GM18909 (cell line): ENCODE measurements at regions not wholly inside any gene's neighbourhood (a gene's known extent, or its start where the extent isn't known, plus 50 kb on each side); places are given as distances from the start of the nearest gene placed in this dataset.
"Not testable (repeated sequence)": the region's sequence is repeated elsewhere in the genome, so short reads cannot be mapped to it uniquely, and the experiment has no call there.

Source experiments
- ATAC-seq: cut with Tn5 transposase; IDR thresholded peaks from one replicate; pipeline ENCODE4 v1.9.1; 2021; ENCODE audit warnings: mild to moderate bottlenecking; ENCODE audit not compliant: unreplicated experiment, poor library complexity

DNA sequence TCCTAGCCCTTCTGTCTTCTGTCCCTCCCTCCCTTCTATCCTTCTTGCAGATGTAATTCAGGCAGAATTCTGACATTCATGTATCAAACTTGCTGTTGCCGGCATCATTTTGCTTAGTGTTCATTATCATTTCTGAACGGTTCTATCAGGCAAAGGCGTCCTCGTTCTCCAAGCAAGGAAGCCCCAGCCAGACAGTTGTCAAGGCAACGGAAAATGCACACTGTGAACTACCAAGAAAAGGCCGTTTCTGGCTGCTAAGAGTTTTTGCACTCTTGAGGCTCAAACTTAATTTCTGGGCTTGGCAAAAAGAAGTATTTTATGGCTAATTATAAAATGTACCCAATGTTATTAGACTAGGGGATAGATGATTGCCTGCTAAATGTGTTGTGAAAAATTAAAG lies 164.7 kb upstream of the KCNJ15 start:
- no peak for ATAC-seq

DNA sequence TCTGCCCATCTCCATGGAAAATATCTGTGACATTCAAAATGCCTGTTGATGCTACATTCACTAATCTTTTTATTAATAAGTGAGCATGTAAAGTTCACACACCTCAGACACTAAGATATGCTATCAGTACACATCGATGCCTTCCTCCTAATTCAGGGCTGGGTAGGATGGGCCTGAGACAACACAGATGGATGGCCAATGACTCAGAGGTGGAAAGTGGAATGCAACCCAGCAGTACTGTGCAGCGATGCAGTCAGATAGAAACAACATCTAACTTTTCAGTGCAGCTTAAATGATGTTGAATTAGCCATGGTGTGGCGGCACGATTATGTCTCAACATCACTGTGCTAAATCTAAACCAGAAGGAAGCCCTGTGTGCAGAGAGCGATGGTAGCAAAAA lies 161.6 kb upstream of the KCNJ15 start:
- ATAC-seq = no peak

DNA sequence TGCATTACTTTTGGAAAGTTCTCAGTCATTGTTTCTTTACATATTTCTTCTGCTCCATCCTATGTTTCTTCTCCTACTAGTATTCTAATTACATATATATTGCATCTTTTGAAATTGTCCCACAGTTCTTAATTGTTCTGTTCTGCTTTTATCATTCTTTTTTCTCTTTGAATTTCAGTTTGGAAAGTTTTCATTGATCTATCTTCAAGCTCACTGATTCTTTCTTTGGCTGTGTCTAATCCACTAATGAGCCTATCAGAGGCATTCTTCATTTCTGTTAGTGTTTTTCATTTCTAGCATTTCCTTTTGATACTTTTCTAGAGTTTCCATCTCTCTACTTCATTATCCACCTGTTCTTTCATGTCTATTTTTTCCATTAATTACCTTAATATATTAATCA lies 159.0 kb upstream of the KCNJ15 start:
- no peak for ATAC-seq

DNA sequence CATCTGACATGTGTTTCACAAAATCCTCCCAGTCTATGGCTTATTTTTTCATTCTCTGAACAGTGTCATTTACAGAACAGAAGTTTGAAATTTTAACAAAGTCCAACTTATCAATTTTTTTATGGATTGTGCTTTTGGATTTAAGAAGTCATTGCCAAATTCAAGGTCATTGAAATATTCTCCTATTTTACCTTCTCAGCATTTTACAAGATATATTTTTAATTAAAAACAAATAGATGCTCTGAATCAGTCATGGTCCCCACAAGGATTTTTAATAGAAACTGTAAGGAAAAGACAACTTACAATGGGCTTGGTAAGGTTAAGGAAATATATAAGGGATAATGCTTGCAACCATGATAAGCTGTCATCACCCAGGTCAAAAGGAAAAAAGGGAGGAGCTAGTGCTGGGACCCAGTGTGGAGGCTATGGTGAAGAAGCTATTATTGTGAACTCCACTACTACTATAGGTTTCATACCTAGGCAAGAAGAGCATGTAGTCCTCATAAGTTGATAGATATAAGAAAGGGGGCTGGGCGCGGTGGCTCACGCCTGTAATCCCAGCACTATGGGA lies 144.5 kb upstream of the KCNJ15 start:
- ATAC-seq = no peak

DNA sequence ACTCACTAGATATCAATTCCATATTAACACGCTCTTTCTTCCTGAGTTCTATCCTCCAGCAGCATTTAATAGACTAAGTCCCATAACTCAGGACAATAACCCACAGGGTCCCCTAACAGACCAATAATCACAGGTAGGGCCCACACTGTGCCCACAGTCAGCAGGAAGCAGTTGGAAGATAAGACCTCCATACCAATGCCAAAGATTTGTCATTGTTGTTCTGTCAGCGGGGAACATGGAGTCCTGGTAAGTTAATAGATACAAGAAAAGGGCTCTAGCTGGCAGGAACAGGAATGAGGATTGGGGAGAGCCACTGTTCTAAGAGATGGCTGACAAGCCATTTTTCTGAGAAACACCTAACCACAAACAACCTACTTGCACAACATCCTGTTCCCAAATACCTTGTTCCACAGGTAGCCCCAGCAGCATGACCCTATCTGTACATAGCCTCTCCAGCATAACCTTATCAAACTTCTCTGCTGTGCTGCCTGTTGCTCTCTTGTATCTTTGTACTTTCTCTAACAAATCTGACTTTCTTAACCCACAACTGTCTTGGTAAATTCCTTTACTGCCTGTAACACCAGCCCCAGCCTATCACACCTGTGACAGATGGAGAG lies 142.0 kb upstream of the KCNJ15 start:
- ATAC-seq = no peak

DNA sequence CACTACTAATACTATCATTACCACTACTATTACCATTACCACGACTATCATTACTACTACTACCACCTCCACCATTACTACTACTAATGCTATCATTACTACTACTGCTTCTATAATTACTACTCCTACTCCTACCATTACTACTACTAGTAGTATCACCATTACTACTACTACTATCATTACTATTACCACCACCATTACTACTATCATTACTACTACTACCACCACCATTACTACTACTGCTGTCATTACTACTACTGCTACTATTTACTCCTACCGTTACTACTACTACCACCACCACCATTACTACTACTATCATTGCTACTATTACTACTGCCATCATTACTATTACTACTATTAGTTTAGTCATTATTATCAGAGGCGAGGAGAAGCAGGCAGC lies 140.9 kb upstream of the KCNJ15 start:
- ATAC-seq = no peak

DNA sequence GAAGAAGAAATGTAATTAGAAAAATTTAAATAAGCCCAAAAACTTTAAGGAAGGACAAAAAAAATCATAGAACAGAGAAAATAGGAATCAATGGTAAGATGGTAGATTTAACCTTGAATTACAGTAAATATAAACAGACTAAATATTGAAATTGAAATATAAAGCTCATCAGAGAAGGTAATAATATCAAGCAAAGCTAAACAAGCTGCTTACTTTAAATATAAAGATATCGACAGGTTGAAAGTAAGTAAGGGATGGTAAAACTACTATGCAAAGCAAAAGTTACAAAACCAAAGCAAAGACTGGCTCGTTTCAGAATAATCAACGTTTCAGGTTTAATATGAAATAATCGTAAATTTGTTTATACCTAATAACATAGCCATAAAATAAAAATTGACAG lies 137.0 kb upstream of the KCNJ15 start:
- ATAC-seq = no peak

DNA sequence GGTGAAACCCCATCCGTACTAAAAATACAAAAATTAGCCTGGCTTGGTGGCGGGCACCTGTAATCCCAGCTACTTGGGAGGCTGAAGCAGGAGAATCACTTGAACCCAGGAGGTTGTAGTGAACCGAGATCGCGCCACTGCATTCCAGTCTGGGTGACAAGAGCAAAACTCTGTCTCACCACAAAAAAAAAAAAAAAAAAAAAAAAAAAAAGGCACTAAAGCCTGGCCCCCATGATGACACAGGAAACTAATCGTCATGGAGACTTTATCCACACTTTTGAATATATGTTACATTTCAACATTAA lies 136.2 kb upstream of the KCNJ15 start:
- not testable (repeated sequence) for ATAC-seq

DNA sequence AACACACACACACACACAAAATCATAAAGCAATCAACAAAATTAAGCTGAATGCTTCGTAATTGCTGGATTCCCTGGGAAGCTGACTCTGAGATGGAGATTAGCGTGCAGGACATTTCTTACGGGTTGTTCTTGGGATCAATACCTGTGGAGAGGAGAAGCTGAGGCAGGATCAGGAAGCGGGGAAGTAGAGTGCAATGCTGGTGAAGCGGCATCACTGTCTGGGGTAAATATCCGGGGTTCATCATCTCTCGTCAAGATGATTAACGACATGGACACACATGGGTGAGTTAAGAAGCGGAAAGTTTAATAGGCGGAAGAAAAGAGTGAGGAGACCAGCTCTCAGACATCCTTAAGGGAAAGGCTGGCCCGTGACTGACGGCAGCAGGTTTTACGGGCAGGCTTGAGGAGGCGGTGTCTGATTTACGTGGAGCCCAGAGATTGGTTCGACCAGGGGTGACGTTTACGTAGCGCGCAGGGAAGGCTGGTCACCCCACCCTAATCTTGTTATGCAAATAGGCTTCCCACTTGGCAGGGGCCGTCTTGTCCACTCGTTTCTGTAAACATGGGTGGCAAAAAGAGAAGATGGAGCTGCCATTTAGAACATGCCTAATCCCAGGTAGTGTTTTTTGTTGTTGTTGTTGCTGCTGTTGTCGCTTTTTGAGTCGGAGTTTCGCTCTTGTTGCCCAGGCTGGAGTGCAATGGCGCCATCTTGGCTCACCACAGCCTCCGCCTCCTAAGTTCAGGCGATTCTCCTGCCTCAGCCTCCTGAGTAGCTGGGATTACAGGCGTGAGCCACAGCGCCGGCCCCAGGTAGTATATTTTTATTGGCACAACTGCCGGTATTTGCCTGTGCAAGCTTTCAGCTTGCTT lies 135.6 kb upstream of the KCNJ15 start:
- no peak for ATAC-seq

DNA sequence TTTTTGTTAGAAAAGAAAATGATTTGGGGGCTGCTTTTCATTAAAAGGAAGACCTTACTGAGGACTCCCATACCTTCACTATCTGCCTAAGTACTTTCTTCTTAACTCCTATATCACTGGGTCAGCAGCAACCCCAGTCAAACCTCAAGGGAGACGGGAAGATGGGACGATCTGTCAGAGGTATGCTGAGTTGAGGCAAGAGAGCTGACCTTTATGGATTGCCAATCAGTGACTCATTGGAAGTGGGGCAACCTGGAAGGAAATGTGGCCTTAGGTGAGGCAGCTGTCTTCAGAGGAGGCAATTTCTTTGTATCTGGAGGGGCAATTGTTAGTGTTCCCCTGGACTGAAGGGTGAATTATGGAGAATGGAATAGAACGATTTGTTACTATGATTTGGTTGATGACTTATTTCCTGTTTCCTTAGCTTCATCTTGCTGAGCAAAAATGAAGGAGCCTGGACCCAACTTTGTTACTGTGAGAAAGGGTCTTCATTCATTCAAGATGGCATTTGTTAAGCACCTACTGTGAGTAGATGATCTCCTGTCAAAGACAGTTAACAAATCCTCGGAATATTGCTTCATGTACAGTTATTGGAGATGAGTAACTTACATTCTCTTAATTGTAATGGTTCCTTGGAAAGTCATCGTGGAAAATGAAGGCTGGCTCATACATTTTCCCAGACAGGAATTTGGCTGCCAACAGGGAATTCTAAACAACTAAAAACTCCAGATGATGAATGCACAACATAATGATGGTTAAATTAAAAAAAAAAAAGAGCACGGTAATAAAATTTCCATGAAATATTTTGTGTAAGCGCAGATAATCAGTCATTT lies 134.7 kb upstream of the KCNJ15 start:
- no peak for ATAC-seq

DNA sequence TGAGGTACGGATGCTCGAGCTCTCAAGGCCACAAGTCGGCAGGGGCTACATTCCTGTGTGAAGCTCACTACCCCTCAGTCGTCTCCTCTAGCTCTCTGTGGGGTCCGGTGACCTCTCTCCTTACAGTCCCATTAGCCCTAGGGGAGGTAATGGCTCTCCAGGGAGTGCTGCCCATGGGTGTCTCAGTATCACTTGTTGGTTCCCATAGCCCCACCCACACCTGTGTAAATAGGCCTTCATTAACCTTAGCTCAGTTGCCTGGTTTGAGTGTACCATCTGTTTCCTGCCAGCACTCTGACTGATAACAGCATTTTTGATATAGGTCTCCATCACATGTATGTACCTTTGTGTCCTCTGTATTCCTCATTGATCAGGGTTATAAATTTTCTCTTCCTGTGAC lies 133.2 kb upstream of the KCNJ15 start:
- no peak for ATAC-seq

DNA sequence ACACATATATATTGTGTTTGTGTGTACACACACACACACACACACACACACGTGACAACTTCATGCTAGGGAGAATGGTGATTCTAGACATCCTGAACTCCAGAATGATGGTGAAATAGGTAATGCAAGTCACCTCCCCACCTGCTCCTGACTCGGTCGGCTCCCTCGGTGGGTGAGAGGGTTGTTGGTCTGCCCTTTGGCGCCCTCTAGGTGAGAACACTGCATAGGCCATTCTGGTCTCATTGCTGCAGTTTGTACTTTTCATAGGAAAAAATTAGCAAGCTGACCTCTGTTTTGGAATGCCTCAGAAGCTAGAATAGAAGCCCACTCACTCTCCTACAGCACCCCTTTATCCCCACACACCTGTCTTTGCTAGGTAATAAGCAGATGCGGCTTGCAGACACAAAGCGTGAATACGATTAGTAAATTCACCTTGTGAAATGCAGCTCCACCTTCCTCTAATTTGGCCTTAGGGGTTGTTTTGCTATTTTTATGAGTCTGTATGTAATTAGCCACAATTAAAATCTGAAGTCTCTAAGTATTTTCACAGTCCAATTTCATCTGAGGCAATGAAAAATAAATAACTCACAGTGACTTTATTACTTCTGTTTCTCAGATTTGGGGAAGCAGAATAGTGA lies 130.0 kb upstream of the KCNJ15 start:
- ATAC-seq = no peak

DNA sequence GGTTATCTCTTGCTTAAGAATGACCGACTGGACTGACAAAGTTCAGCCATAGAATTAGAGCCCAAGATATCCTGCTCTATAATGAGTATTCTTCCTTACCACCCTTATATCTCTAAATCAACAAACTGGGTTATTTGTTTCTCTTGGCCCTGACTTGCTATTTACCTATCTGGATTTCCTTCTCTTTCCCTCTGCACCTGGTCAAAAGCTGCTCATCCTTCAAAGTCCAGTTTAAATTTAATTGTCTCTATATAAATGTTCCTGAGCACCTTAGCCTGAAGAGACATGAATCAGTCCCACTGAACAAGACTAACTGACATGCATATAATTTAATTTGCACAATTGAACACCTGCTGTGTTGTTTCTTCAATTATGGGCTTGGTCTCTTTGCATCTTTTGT lies 127.1 kb upstream of the KCNJ15 start:
- ATAC-seq = no peak

DNA sequence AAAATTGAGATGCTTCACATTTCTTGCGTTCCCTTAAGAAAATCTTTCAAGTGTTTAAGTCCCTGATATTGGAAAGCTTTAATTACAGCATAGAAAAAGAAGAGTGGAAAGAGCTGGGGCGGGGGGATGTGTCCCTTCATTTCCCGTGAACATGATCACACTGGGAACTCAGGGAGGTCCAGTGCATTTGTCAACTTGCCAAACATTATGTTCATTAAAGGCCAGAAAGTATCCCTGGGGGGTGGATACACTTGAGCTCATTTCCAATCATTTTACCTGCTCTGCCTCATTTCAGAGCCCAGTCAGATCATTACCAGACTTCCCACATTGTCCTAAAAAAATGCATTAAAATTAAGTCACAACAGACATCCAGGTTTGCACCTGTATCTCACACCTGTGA lies 123.6 kb upstream of the KCNJ15 start:
- no peak for ATAC-seq

DNA sequence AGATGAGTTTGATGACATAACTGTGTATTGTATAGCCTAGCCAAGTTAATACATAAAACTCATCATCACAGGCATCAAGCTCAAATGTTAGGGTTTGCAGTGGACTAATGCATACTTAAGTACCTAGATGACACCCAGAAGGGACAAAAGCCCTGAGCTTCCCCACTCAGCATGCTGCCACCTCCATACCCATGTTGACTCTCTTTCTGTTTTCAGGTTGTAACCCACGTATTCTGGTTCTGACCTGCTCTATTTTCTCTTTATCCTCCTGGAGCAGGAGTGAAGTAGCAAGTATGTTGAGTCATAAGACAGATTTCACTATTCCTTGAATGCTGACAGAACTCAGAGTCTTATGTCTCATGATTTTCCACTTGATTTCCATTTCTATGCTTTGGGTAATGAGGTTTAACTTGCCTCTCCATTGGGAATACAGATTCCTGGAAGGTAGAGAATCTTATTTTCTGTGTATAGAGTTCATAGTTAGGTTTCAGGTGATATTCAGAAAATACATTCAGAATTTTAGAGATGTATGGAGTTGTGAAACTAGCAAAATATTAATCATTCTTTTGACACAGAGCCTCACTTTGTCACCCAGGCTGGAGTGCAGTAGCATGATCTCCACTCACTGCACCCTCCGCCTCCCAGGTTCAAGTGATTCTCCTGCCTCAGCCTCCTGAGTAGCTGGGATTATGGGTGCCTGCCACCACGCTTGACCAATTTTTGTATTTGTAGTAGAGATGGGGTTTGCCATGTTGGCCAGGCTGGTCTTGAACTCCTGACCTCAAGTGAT lies 122.5 kb upstream of the KCNJ15 start:
- no peak for ATAC-seq

DNA sequence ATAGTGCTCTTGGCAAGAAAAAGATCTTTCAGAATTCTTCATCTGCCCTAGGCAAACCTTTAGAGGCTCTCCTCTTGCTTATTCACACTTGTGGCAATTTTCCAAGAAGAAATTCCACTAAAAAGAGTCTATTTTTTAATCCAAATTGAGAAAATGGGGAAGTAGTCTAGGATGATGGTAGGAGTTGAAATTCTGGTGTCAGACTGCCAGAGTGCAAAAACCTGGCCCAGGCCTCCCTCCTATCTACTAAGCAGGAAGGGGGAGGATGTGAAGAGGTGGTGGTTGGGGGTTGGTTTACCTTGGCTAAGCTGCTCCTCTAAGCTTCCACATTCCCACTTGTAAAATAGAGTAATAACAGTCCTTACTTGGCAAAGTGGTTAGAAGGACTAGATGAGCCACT lies 120.6 kb upstream of the KCNJ15 start:
- ATAC-seq = no peak

DNA sequence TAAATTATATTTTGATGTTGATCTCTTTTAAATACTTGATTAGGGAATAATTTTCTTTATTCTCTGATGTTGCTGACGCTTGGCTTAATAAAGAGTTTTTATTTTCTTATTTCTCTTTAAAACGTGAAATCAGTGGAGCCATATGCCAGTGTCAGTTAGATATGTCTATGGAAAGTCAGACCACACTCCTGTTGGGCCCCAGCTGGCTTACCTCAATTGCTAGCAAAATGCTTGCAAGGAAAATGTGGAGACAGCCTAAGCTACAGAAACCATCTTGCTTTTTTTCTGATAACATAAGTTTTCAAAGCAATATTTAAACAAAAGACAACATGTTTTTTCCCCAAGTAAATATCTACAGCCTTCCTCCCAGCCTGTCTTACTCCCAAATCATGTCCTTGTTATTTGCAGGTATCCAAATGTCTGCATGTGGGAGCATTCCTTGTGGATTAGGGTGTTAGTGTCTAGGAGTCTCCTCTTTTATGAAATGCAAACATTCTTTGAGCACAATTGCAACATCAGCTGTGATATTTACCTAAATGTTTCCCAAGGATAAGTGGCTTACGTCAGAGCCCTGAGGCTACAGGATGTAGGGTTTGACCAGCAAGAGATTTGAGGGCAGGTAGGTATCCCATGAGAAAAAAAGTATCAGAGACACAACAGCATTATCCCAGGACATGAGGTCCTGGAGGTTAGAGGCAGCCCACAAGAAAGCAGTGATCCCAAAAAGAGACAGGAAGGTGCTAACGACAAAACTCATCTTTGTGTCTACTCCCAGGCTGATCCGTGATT lies 117.2 kb upstream of the KCNJ15 start:
- ATAC-seq = no peak

DNA sequence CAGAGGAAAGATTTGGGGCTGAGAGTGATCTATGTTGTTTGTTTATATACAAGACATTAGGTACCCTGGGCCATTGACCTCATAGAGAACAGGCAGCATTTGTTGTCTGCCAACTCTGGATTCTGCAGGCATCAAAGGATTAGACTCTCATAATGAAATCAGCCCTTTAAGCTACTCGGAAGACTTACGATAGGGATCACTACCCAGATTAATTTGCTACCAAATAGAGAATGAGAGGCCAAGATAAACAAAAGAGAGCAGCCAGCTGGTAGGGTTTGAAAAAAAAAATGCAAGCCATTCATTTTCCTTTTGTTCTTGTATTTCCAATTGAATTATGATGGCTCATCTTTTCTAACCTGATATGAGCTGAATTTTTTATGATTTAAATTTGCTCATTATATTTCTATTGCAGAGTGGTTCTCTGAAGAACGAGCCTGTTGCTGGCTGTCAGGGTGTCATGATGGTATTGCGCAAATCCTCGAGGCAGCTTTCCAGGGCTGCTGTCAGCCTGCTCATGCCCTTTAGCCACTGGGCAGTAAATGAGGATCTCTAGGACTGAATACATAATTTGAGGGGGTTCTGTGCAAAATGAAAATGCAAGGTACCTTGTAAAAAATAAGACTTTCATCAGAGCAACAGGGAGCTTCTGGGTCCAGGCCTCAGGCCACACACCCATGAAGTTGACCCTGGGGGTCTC lies 116.4 kb upstream of the KCNJ15 start:
- ATAC-seq = no peak
